ENCODE measurements at regions not wholly inside any gene's neighbourhood (a gene's known extent, or its start where the extent isn't known, plus 50 kb on each side); places are given as distances from the start of the nearest gene placed in this dataset.

GRCh38 chr11:109001585-109001984 lies 336.7 kb downstream of the DDX10 start:
- POLR2A ChIA-PET, result interaction anchor here (0.6 kb wide), 1 partner anchor 9 kb away, joined by 3 read pairs; no protein-coding TSS in a partner anchor
- TF ChIP-seq ZNF280A (IDR thresholded peaks at IDR 0.05; ENCODE audit: low read depth, partially characterized antibody) (no peak), RREB1 (CRISPR knock-in tag; IDR thresholded peaks at IDR 0.05) (no peak), YBX1 (IDR thresholded peaks at IDR 0.05) (no peak), EP300 (IDR thresholded peaks at IDR 0.05; ENCODE audit: low read length) (no peak), POLR2AphosphoS5 (IDR thresholded peaks at IDR 0.05; ENCODE audit: control insufficient read depth, insufficient read depth, low read depth, low read length) (no peak), HMGN3 (IDR thresholded peaks at IDR 0.05; ENCODE audit: borderline replicate concordance, extremely low read depth, insufficient read length, low read depth, low read length) (no peak), KHSRP (IDR thresholded peaks at IDR 0.05) (no peak), MAX (CRISPR knock-in tag; IDR thresholded peaks at IDR 0.05) (no peak), DMBX1 (CRISPR knock-in tag; IDR thresholded peaks at IDR 0.05; ENCODE audit: borderline replicate concordance) (no peak), NFATC3 (IDR thresholded peaks at IDR 0.05) (no peak), MYNN (IDR thresholded peaks at IDR 0.05) (no peak), MYNN (CRISPR knock-in tag; IDR thresholded peaks at IDR 0.05) (no peak), ZBTB8A (IDR thresholded peaks at IDR 0.05; ENCODE audit: partially characterized antibody) (no peak), LCOR (CRISPR knock-in tag; IDR thresholded peaks at IDR 0.05) (no peak), POLR2H (tag; IDR thresholded peaks at IDR 0.05; ENCODE audit: low read depth) (no peak), SREBF1 (IDR thresholded peaks at IDR 0.05; ENCODE audit: borderline replicate concordance, low read depth, low read length) (no peak), ESRRB (CRISPR knock-in tag; IDR thresholded peaks at IDR 0.05; ENCODE audit: borderline replicate concordance) (no peak), NFE2 (IDR thresholded peaks at IDR 0.05; ENCODE audit: low read depth) (no peak), STAT5B (CRISPR knock-in tag; IDR thresholded peaks at IDR 0.05) (no peak)

More at GRCh38 chr11:109001585-109001984, 336.7 kb downstream of the DDX10 start:
- Histone ChIP-seq H3K4me3 (no peak overlapping the region), H3K27ac (ENCODE audit: extremely low read depth, low read depth, low read length) (no peak overlapping the region), H3K9me3 (replicated peaks; ENCODE audit: control insufficient read depth, insufficient read depth, low read depth, low read length) (no peaks in the 10 kb centered on the region), H3K27me3 (ENCODE audit: control insufficient read depth in 2 of 2, insufficient read depth in 2 of 2, low read length in 2 of 2) (no peaks in the 10 kb centered on the region), H3K4me2 (ENCODE audit: insufficient read depth, low read length) (no peak overlapping the region), H3K9ac (ENCODE audit: insufficient read depth in 1 of 2, low read depth in 2 of 2, low read length in 2 of 2) (no peak overlapping the region), H3K79me2 (ENCODE audit: control insufficient read depth, insufficient read depth, low read length) (no peaks in the 10 kb centered on the region), H4K20me1 (replicated peaks; ENCODE audit: control insufficient read depth, insufficient read depth, low read length) (no peaks in the 10 kb centered on the region), H3K4me1 (replicated peaks in 1 of 2; ENCODE audit: control insufficient read depth in 2 of 2, insufficient read depth in 2 of 2, low read length in 2 of 2) (no peaks in the 10 kb centered on the region), H3K9me1 (ENCODE audit: control insufficient read depth, insufficient read depth, low read length) (no peaks in the 10 kb centered on the region), H2AFZ (ENCODE audit: low read depth, low read length) (no peak overlapping the region), H3K36me3 (ENCODE audit: control insufficient read depth, insufficient read depth, low read length) (no peaks in the 10 kb centered on the region)
- intact Hi-C loops (cut with micrococcal nuclease) (no loop called here), in situ Hi-C loops (cut with MboI) (no loop called here)
- ATAC-seq, result no peak
- BruUV-seq (replicated peaks), result no TSS peak
- no peak for FAIRE-seq
- no peak for DNase-seq (ENCODE audit: extremely low read depth in 1 of 4, low spot score in 3 of 4)
- CTCF ChIA-PET (ENCODE audit: low intra/inter-chr PET ratio), result no interaction called here
